Ovary (tissue), 7 donors: ENCODE measurements at regions not wholly inside any gene's neighbourhood (a gene's known extent, or its start where the extent isn't known, plus 50 kb on each side); places are given as distances from the start of the nearest gene placed in this dataset.
"Not testable (repeated sequence)": the region's sequence is repeated elsewhere in the genome, so short reads cannot be mapped to it uniquely, and the experiment has no call there.

ENCODE experiments used
- DNase-seq, 5 donors: peaks; one replicate each; pipeline ENCODE4 v3.0.0-alpha.2; 2019 to 2020
- H3K27ac ChIP-seq, 2 donors: fragments of 200-600 bp; one replicate each; pipeline versions ENCODE4 v1.5.1 to v1.8.0; 2019 to 2022
- H3K27me3 ChIP-seq: fragments of 200-600 bp; one replicate; pipeline ENCODE4 v1.8.0; 2022
- H3K36me3 ChIP-seq: fragments of 200-600 bp; sonication (generic); one replicate; pipeline ENCODE4 v1.5.1; 2019
- H3K4me1 ChIP-seq: one replicate; pipeline ENCODE4 v1.8.1; 2013; ENCODE audit warnings: mild to moderate bottlenecking, moderate library complexity; ENCODE audit not compliant: insufficient read depth
- H3K4me3 ChIP-seq: fragments of 200-600 bp; sonication (generic); one replicate; pipeline ENCODE4 v1.5.1; 2017
- H3K9me3 ChIP-seq, 2 donors: fragments of 200-600 bp in 1 of 2; sonication (generic) in 1 of 2; one replicate each; pipeline versions ENCODE4 v1.5.1 to v1.8.1; 2013 to 2019; ENCODE audit warnings: mild to moderate bottlenecking in 1 of 2, moderate library complexity in 1 of 2
- EP300 ChIP-seq: sonication (generic); formaldehyde crosslinking; IDR thresholded peaks from one replicate; pipeline ENCODE4 v1.6.1; 2017; ENCODE audit warnings: antibody characterized with exemption
- POLR2A ChIP-seq: fragments of 450-650 bp; IDR thresholded peaks from one replicate; pipeline ENCODE4 v1.6.1; 2017; ENCODE audit warnings: antibody characterized with exemption, mild to moderate bottlenecking, moderate library complexity
- WGBS, 3 donors: extraction: QIAGEN DNeasy Blood & Tissue Kit in 1 of 3; methylation state at CpG; one replicate each; pipeline versions ENCODE4 v1.1.5 to v1.1.7; 2013 to 2017; 5-methylcytosine and 5-hydroxymethylcytosine counted together
- intact Hi-C, 4 donors: fragments of 100-400 bp; cut with DNase I; formaldehyde crosslinking; loops; one replicate each; pipeline versions ENCODE4 v1.11.0 to v1.15.1; 2022 to 2023
- TF ChIP-seq, protein P1 (sequence below), 3 donors: fragments of 450-650 bp in 2 of 3; fragments of 200-600 bp in 1 of 3; IDR thresholded peaks; one replicate each; pipeline versions ENCODE4 v1.5.1 to v1.8.0; 2016 to 2022; ENCODE audit warnings: antibody characterized with exemption in 3 of 3, mild to moderate bottlenecking in 1 of 3
- donor health status: DM: no; HTN: no; CAD: no; lungs with moderate emphysema.
- donor health status: DM: no; HTN: no; CAD: no.
- donor health status: Bipolar disorder and iron deficiency.
- donor health status: DM: no; HTN: no; CAD: no.
- donor health status: DM: yes; HTN: yes; CAD: no.

DNA sequence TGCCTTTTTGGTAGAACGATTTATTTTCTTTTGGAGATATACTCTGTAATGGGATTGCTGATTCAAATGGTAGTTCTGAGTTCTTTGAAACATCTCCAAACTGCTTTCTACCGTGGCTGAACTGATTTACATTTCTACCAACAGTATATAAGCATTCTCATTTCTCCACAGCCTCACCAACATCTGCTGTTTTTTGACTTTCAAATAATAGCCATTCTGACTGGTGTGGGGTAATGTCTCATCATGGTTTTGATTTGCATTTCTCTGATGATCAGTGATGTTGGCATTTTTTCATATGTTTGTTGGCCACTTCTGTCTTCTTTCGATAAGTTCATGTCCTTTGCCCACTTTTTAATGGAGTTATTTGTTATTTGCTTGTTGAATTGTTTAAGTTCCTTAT lies 154.0 kb downstream of the ABHD5 start:
- no peaks in the 10 kb centered on the region for H3K27me3 ChIP-seq
- no peak overlapping the region for H3K27ac ChIP-seq
- H3K4me3 ChIP-seq, result no peak overlapping the region
- no peaks in the 10 kb centered on the region for H3K4me1 ChIP-seq
- TF ChIP-seq, protein P1, sequence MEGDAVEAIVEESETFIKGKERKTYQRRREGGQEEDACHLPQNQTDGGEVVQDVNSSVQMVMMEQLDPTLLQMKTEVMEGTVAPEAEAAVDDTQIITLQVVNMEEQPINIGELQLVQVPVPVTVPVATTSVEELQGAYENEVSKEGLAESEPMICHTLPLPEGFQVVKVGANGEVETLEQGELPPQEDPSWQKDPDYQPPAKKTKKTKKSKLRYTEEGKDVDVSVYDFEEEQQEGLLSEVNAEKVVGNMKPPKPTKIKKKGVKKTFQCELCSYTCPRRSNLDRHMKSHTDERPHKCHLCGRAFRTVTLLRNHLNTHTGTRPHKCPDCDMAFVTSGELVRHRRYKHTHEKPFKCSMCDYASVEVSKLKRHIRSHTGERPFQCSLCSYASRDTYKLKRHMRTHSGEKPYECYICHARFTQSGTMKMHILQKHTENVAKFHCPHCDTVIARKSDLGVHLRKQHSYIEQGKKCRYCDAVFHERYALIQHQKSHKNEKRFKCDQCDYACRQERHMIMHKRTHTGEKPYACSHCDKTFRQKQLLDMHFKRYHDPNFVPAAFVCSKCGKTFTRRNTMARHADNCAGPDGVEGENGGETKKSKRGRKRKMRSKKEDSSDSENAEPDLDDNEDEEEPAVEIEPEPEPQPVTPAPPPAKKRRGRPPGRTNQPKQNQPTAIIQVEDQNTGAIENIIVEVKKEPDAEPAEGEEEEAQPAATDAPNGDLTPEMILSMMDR (IDR thresholded peaks at IDR 0.05), result no peak
- TF ChIP-seq EP300 (no peak), POLR2A (no peak)
- intact Hi-C loops, result no loop called here
- H3K36me3 ChIP-seq, result no peaks in the 10 kb centered on the region
- no peaks in the 10 kb centered on the region for H3K9me3 ChIP-seq
- no peak for DNase-seq
- 63 to 71% (median 70%) methylated on average over 3 of the region's 3 CpGs for WGBS, 3 donors

DNA sequence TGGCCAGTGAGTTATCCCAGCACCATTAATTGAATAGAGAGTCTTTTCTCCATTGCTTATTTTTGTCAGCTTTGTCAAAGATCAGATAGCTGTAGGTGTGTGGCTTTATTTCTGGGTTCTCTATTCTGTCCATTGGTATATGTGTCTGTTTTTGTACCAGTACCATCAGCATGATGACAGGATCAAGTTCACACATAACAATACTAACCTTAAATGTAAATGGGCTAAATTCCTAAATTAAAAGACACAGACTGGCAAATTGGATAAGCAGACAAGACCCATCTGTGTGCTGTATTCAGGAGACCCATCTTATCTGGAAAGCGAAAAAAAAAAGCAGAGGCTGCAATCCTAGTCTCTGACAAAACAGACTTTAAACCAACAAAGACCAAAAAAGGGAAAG lies 154.8 kb downstream of the ABHD5 start:
- DNase-seq, H3K4me1 ChIP-seq, intact Hi-C loops, H3K9me3 ChIP-seq, H3K4me3 ChIP-seq, H3K27me3 ChIP-seq, H3K36me3 ChIP-seq, H3K27ac ChIP-seq: not testable (repeated sequence)
- 33 to 50% (median 37%) methylated on average over 1 of the region's 1 CpG for WGBS, 3 donors

DNA sequence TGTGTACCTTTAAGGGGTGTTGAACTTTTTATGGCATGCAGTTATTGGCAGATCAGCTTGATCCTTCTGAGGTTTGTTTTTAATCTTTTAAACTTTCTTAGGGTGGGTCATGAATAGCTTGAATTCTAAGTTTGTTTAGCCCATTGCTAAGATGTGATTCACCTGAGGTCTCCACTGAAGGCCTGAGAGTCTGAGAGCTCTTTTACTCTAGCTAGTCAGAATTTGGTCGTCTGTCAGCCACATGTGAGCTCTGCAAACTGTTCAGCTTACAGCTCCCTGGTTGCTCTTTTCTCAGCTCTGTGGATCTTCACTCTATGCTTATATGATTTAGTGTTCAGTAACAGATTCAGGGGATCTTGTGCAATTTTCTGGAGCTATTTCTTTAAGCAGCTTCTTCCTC lies 161.3 kb downstream of the ABHD5 start:
- Histone ChIP-seq H3K36me3 (no peaks in the 10 kb centered on the region), H3K27me3 (no peaks in the 10 kb centered on the region), H3K27ac (no peak overlapping the region), H3K4me3 (no peak overlapping the region), H3K9me3 (no peaks in the 10 kb centered on the region), H3K4me1 (no peaks in the 10 kb centered on the region)
- DNase-seq, result no peak
- no peak for TF ChIP-seq POLR2A
- no peak for TF ChIP-seq EP300
- TF ChIP-seq, protein P1 (IDR thresholded peaks at IDR 0.05), result no peak
- WGBS, 3 donors, result 16 to 32% (median 26%) methylated on average over 1 of the region's 1 CpG
- intact Hi-C loops, result loop anchor here in 1 of 4 donors (10.0 kb wide), 1 partner anchor 343 kb away; no protein-coding TSS in a partner anchor

DNA sequence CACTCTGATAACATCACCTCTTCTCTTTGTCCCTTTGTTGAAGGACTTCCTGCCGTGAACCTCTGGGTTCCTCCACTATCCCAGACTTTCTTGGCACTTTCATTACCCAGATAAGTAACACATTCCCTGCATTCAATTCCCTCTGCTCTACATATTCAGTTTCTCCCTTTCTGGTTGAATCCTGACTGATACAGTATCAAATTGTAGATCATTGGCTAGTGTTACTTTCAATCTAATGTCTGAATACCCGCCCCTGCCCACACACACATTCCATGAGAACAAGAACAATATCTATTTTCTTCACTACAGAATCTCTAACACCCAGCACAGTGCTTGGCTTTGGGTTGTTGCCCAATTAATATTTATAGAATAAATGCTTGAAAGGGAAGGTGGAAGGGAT lies 163.5 kb downstream of the ABHD5 start:
- Histone ChIP-seq H3K36me3 (no peaks in the 10 kb centered on the region), H3K4me1 (no peaks in the 10 kb centered on the region), H3K9me3 (no peaks in the 10 kb centered on the region), H3K27me3 (no peaks in the 10 kb centered on the region), H3K4me3 (no peak overlapping the region), H3K27ac (no peak overlapping the region)
- TF ChIP-seq, protein P1 (IDR thresholded peaks at IDR 0.05), result no peak
- no peak for TF ChIP-seq POLR2A
- TF ChIP-seq EP300, result no peak
- DNase-seq, result no peak
- intact Hi-C loops, result loop anchor here in 1 of 4 donors (10.0 kb wide), 1 partner anchor 341 kb away; no protein-coding TSS in a partner anchor
- WGBS, 3 donors, result 49 to 71% (median 53%) methylated on average over 2 of the region's 2 CpGs

DNA sequence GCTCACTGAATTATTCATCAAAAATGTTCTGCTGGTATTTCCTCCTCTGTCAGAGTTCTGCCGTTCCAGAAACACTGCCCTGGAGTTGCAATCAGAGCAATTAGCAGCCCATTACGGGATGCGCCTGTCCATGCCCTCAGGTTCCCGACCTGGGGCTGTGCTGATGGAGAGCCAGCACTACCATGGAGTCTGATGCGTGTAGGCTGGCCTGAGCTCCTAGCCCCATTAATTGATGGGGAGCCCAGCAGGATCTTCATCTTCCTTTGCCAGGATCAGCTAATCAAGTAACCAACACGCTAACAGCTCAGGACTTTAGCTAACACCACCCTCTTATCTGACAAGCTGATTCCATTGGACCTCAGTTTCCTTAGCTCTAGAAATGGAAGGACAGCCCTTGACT lies 164.2 kb downstream of the ABHD5 start:
- H3K27me3 ChIP-seq, result no peaks in the 10 kb centered on the region
- TF ChIP-seq POLR2A, result no peak
- no peak for TF ChIP-seq EP300
- TF ChIP-seq, protein P1 (IDR thresholded peaks at IDR 0.05), result no peak
- H3K4me3 ChIP-seq, result no peak overlapping the region
- WGBS, 3 donors, result 41 to 69% (median 47%) methylated on average over 6 of the region's 6 CpGs
- intact Hi-C loops, result loop anchor here in 1 of 4 donors (10.0 kb wide), 1 partner anchor 340 kb away; no protein-coding TSS in a partner anchor
- no peaks in the 10 kb centered on the region for H3K36me3 ChIP-seq
- H3K4me1 ChIP-seq, result no peaks in the 10 kb centered on the region
- no peak overlapping the region for H3K27ac ChIP-seq
- no peak for DNase-seq
- H3K9me3 ChIP-seq, result no peaks in the 10 kb centered on the region
